H9 (cell line): ENCODE measurements at regions not wholly inside any gene's neighbourhood (a gene's known extent, or its start where the extent isn't known, plus 50 kb on each side); places are given as distances from the start of the nearest gene placed in this dataset.
"Not testable (repeated sequence)": the region's sequence is repeated elsewhere in the genome, so short reads cannot be mapped to it uniquely, and the experiment has no call there.

ENCODE experiments used
- DNase-seq: peaks from one replicate; pipeline ENCODE4 v3.0.0-alpha.2; 2017
- H2AFZ ChIP-seq: one replicate; pipeline ENCODE4 v1.6.1; 2013; ENCODE audit warnings: mild to moderate bottlenecking, low read length, control low read depth, moderate library complexity
- H2AK5ac ChIP-seq: 2 replicates; pipeline ENCODE4 v1.6.1; 2013; ENCODE audit warnings: low read length, control low read depth, mixed read lengths; ENCODE audit not compliant: insufficient read length
- H2BK120ac ChIP-seq: one replicate; pipeline ENCODE4 v1.6.1; 2013; ENCODE audit warnings: low read depth, mild to moderate bottlenecking, low read length, control low read depth, inconsistent platforms; ENCODE audit not compliant: poor library complexity, severe bottlenecking
- H2BK12ac ChIP-seq: 2 replicates; pipeline ENCODE4 v1.6.1; 2013; ENCODE audit warnings: low read length, control low read depth, mixed read lengths, low read depth; ENCODE audit not compliant: insufficient read length
- H2BK15ac ChIP-seq: 2 replicates; pipeline ENCODE4 v1.6.1; 2013; ENCODE audit warnings: low read depth, low read length, control low read depth
- H2BK20ac ChIP-seq: one replicate; pipeline ENCODE4 v1.6.1; 2013; ENCODE audit warnings: low read depth, mild to moderate bottlenecking, low read length, control low read depth, inconsistent platforms; ENCODE audit not compliant: poor library complexity, severe bottlenecking
- H2BK5ac ChIP-seq: 2 replicates; pipeline ENCODE4 v1.6.1; 2013; ENCODE audit warnings: low read length, control low read depth, mixed read lengths; ENCODE audit not compliant: insufficient read length
- H3K14ac ChIP-seq: 2 replicates; pipeline ENCODE4 v1.6.1; 2013; ENCODE audit warnings: low read length, control low read depth; ENCODE audit not compliant: insufficient read depth
- H3K18ac ChIP-seq: 2 replicates; pipeline ENCODE4 v1.6.1; 2013; ENCODE audit warnings: low read depth, mild to moderate bottlenecking, mixed read lengths, low read length, control low read depth; ENCODE audit not compliant: insufficient read length
- H3K23ac ChIP-seq: 2 replicates; pipeline ENCODE4 v1.6.1; 2013; ENCODE audit warnings: low read length, control low read depth, mixed read lengths, low read depth; ENCODE audit not compliant: insufficient read length
- H3K23me2 ChIP-seq: 2 replicates; pipeline ENCODE4 v1.6.1; 2013; ENCODE audit warnings: low read depth, mild to moderate bottlenecking, mixed read lengths, low read length, control low read depth; ENCODE audit not compliant: insufficient read length, poor library complexity, severe bottlenecking
- H3K27ac ChIP-seq: 2 replicates; pipeline ENCODE4 v1.5.1; 2013; ENCODE audit warnings: low read length, control low read depth, mixed read lengths, low read depth; ENCODE audit not compliant: insufficient read length
- H3K27me3 ChIP-seq: 2 replicates; pipeline ENCODE4 v1.6.1; 2013; ENCODE audit warnings: low read length, control low read depth, inconsistent platforms; ENCODE audit not compliant: insufficient read depth
- H3K4ac ChIP-seq: 2 replicates; pipeline ENCODE4 v1.6.1; 2013; ENCODE audit warnings: low read depth, mild to moderate bottlenecking, control low read depth, inconsistent platforms, low read length, moderate library complexity
- H3K4me1 ChIP-seq: 2 replicates; pipeline ENCODE4 v1.6.1; 2013; ENCODE audit warnings: low read length, control low read depth, inconsistent platforms; ENCODE audit not compliant: insufficient read depth
- H3K4me2 ChIP-seq: 2 replicates; pipeline ENCODE4 v1.6.1; 2013; ENCODE audit warnings: low read length, control low read depth, mixed read lengths; ENCODE audit not compliant: insufficient read length, insufficient read depth
- H3K56ac ChIP-seq: 2 replicates; pipeline ENCODE4 v1.6.1; 2013; ENCODE audit warnings: low read depth, mild to moderate bottlenecking, mixed read lengths, low read length, control low read depth; ENCODE audit not compliant: insufficient read length
- H3K79me1 ChIP-seq: 2 replicates; pipeline ENCODE4 v1.6.1; 2013; ENCODE audit warnings: low read depth, mild to moderate bottlenecking, moderate library complexity, low read length, control low read depth, inconsistent platforms; ENCODE audit not compliant: insufficient read depth, poor library complexity, severe bottlenecking
- H3K79me2 ChIP-seq: 2 replicates; pipeline ENCODE4 v1.6.1; 2013; ENCODE audit warnings: low read length, control low read depth, inconsistent platforms; ENCODE audit not compliant: insufficient read depth
- H3K9ac ChIP-seq: 2 replicates; pipeline ENCODE4 v1.6.1; 2013; ENCODE audit warnings: low read length, control low read depth, mixed read lengths; ENCODE audit not compliant: insufficient read length; ENCODE audit errors: extremely low read depth
- H3K9me3 ChIP-seq: one replicate; pipeline ENCODE4 v1.6.1; 2013; ENCODE audit warnings: low read depth, low read length, inconsistent platforms; ENCODE audit not compliant: control insufficient read depth
- H3T11ph ChIP-seq: one replicate; pipeline ENCODE4 v1.6.1; 2013; ENCODE audit warnings: mild to moderate bottlenecking, low read length, control low read depth, inconsistent platforms
- H4K20me1 ChIP-seq: one replicate; pipeline ENCODE4 v1.6.1; 2013; ENCODE audit not compliant: control insufficient read depth, insufficient read length, insufficient read depth
- H4K5ac ChIP-seq: 2 replicates; pipeline ENCODE4 v1.6.1; 2013; ENCODE audit warnings: low read depth, mild to moderate bottlenecking, mixed read lengths, low read length, control low read depth; ENCODE audit not compliant: insufficient read length
- H4K8ac ChIP-seq: replicated peaks from 2 replicates; pipeline ENCODE4 v1.6.1; 2013; ENCODE audit warnings: low read length, control low read depth, mixed read lengths, low read depth; ENCODE audit not compliant: insufficient read length
- H4K91ac ChIP-seq: 2 replicates; pipeline ENCODE4 v1.6.1; 2013; ENCODE audit warnings: low read depth, mild to moderate bottlenecking, moderate library complexity, mixed read lengths, low read length, control low read depth; ENCODE audit not compliant: insufficient read length
- H3K27ac Mint-ChIP-seq, 3 experiments: 2 replicates in 2 of 3; 3 replicates in 1 of 3; pipeline ENCODE4 v1.8.0; 2020 to 2021; ENCODE audit warnings: mixed read lengths in 3 of 3, mild to moderate bottlenecking in 1 of 3, moderate library complexity in 1 of 3
- H3K27me3 Mint-ChIP-seq: 2 replicates; pipeline ENCODE4 v1.8.0; 2021; ENCODE audit warnings: low read depth, mild to moderate bottlenecking, moderate library complexity, mixed read lengths
- H3K36me3 Mint-ChIP-seq, 3 experiments: 2 replicates in 2 of 3; 3 replicates in 1 of 3; pipeline ENCODE4 v1.8.0; 2020 to 2021; ENCODE audit warnings: low read depth in 3 of 3, mixed read lengths in 3 of 3; ENCODE audit not compliant: insufficient read depth in 1 of 3
- H3K4me1 Mint-ChIP-seq, 2 experiments: 2 replicates each; pipeline ENCODE4 v1.8.0; 2020; ENCODE audit warnings: mixed read lengths in 2 of 2
- H3K4me3 Mint-ChIP-seq, 2 experiments: 2 replicates in 1 of 2; 3 replicates in 1 of 2; pipeline ENCODE4 v1.8.0; 2020 to 2021; ENCODE audit warnings: mild to moderate bottlenecking in 2 of 2, mixed read lengths in 2 of 2, moderate library complexity in 1 of 2
- H3K9me3 Mint-ChIP-seq, 2 experiments: 2 replicates in 1 of 2; 3 replicates in 1 of 2; pipeline ENCODE4 v1.8.0; 2020; ENCODE audit warnings: mild to moderate bottlenecking in 2 of 2, mixed read lengths in 2 of 2, moderate library complexity in 1 of 2
- WGBS: extraction: QIAGEN DNeasy Blood & Tissue Kit; methylation state at CpG from one replicate; pipeline ENCODE4 v1.1.7; 2013; ENCODE audit warnings: missing lambda C conversion rate, low lambda C conversion rate, mixed read lengths; ENCODE audit not compliant: insufficient read length; ENCODE audit errors: extremely low coverage; 5-methylcytosine and 5-hydroxymethylcytosine counted together

- not testable (repeated sequence) for H3K79me1 ChIP-seq, H3T11ph ChIP-seq, H3K18ac ChIP-seq, H3K9me3 Mint-ChIP-seq, H2BK20ac ChIP-seq, H2AK5ac ChIP-seq, H3K36me3 Mint-ChIP-seq, H4K20me1 ChIP-seq, DNase-seq, H4K5ac ChIP-seq, H3K23ac ChIP-seq, H2BK12ac ChIP-seq, H4K8ac ChIP-seq, H3K4me3 Mint-ChIP-seq, H3K9ac ChIP-seq, H2BK120ac ChIP-seq, H4K91ac ChIP-seq, H3K56ac ChIP-seq, H3K27ac Mint-ChIP-seq, H2AFZ ChIP-seq, H2BK15ac ChIP-seq, H3K23me2 ChIP-seq, H3K79me2 ChIP-seq, H3K9me3 ChIP-seq, H3K4me2 ChIP-seq, H3K14ac ChIP-seq, H3K27me3 Mint-ChIP-seq, H2BK5ac ChIP-seq, H3K4ac ChIP-seq, H3K4me1 ChIP-seq, H3K27ac ChIP-seq, H3K4me1 Mint-ChIP-seq, H3K27me3 ChIP-seq
- WGBS, result no CpG with 5 or more reads among the region's 13 CpGs
Observed at GRCh38 chr21:5085456-5085855, 5435.9 kb upstream of the TPTE start.

GRCh38 chr21:5086416-5086815 is 5435.0 kb upstream of the TPTE start:
- H2BK15ac ChIP-seq, H3K14ac ChIP-seq, H4K91ac ChIP-seq, H3K27me3 ChIP-seq, H3K9me3 ChIP-seq, H3K4me2 ChIP-seq, H4K20me1 ChIP-seq, H3K4me1 ChIP-seq, H2BK12ac ChIP-seq, H3K79me2 ChIP-seq, H3K27ac ChIP-seq, H3K18ac ChIP-seq, H3K36me3 Mint-ChIP-seq, H3T11ph ChIP-seq, H2BK5ac ChIP-seq, H3K9ac ChIP-seq, H3K56ac ChIP-seq, H4K5ac ChIP-seq, H3K23me2 ChIP-seq, H3K27me3 Mint-ChIP-seq, H3K79me1 ChIP-seq, H3K4me3 Mint-ChIP-seq, H2AFZ ChIP-seq, H3K9me3 Mint-ChIP-seq, DNase-seq, H3K23ac ChIP-seq, H4K8ac ChIP-seq, H3K4ac ChIP-seq, H2BK120ac ChIP-seq, H2AK5ac ChIP-seq, H2BK20ac ChIP-seq, H3K4me1 Mint-ChIP-seq, H3K27ac Mint-ChIP-seq: not testable (repeated sequence)
- WGBS, result no CpG with 5 or more reads among the region's 17 CpGs

GRCh38 chr21:5088820-5089219 is 5432.6 kb upstream of the TPTE start:
- no CpG with 5 or more reads among the region's 20 CpGs for WGBS
- H2BK20ac ChIP-seq, H2BK15ac ChIP-seq, H2AK5ac ChIP-seq, DNase-seq, H4K91ac ChIP-seq, H3K23ac ChIP-seq, H3K27ac ChIP-seq, H2BK12ac ChIP-seq, H3K27ac Mint-ChIP-seq, H3K9ac ChIP-seq, H3K14ac ChIP-seq, H4K20me1 ChIP-seq, H3T11ph ChIP-seq, H2AFZ ChIP-seq, H3K23me2 ChIP-seq, H3K56ac ChIP-seq, H3K9me3 Mint-ChIP-seq, H4K5ac ChIP-seq, H3K18ac ChIP-seq, H2BK5ac ChIP-seq, H3K4me3 Mint-ChIP-seq, H3K4ac ChIP-seq, H3K27me3 Mint-ChIP-seq, H3K9me3 ChIP-seq, H3K4me2 ChIP-seq, H4K8ac ChIP-seq, H3K79me1 ChIP-seq, H3K79me2 ChIP-seq, H3K4me1 ChIP-seq, H3K4me1 Mint-ChIP-seq, H3K27me3 ChIP-seq, H3K36me3 Mint-ChIP-seq, H2BK120ac ChIP-seq: not testable (repeated sequence)
